GM12873 (cell line): ENCODE measurements at regions not wholly inside any gene's neighbourhood (a gene's known extent, or its start where the extent isn't known, plus 50 kb on each side); places are given as distances from the start of the nearest gene placed in this dataset.

ENCODE experiments used
- CTCF ChIP-seq: IDR thresholded peaks from 2 replicates; pipeline ENCODE4 v1.5.1; 2012; ENCODE audit warnings: low read depth, mild to moderate bottlenecking, moderate library complexity, low read length, control low read depth; ENCODE audit not compliant: insufficient read depth; ENCODE audit errors: missing control alignments

- TF ChIP-seq CTCF, result no peak
Observed at GRCh38 chr10:16184906-16185305, 251.9 kb upstream of the PTER start.

- TF ChIP-seq CTCF, result no peak
Observed at GRCh38 chr10:16186564-16186963, 250.2 kb upstream of the PTER start.

DNA sequence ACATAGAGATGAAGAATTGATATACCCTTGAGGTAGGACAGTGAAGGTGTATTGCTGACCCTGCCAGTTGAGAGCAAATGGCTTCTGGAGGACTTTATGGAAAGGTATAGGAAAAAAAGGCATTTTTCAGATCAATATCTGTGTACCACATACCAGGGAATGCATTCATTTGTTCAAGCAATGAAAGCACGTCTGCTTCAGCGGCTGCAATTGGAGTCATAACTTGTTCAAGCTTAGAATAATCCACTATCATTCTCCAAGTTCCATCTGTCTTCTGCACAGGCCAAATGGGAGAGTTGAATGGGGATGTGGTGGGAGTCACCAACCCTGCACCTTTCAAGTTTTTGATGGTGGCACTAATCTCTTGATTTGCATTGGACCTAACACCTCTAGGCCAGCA is 249.6 kb upstream of the PTER start:
- TF ChIP-seq CTCF, result no peak

DNA sequence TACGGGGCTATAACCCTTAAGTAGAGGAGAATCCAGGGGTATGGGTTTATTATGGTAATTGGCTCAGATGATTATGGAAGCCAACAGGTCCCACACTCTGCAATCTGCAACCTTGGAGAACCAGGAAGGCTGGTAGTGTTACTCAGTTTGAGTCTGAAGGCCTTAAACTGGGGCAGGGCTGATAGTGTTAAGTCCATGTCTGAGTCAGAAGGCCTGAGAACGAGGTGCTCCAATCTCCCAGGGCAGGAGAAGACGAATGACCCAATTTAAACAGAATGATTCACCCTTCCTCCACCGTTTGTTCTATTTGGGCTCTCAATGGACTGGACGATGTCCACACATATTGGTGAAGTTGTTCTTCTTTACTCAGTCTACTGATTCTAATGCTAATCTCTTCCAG is 244.5 kb upstream of the PTER start:
- TF ChIP-seq CTCF, result no peak

DNA sequence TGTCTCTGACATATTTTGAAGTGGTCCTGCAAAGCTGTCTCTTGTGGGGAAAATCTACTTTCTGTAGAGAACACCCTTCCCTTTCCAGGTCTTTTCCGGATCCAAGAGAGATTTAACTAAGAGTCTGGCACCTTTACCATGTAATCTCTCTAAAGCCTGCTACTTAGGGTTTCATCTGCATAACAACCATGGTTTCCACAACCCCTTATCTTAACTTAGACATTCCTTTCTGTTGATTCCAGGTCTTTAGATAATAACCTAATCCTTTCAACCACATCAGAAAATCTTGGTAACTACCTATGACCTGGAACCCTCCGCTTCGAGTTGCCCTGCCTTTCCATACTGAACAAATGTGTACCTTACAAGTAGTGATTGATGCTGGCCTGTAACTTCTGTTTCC is 243.6 kb upstream of the PTER start:
- TF ChIP-seq CTCF, result no peak

- no peak for TF ChIP-seq CTCF
Observed at GRCh38 chr10:16195178-16195769, 241.5 kb upstream of the PTER start.

GRCh38 chr10:16195894-16196293 is 240.9 kb upstream of the PTER start:
- TF ChIP-seq CTCF, result no peak
